ENCODE measurements at regions not wholly inside any gene's neighbourhood (a gene's known extent, or its start where the extent isn't known, plus 50 kb on each side); places are given as distances from the start of the nearest gene placed in this dataset.

GRCh38 chr6:40131675-40132074 lies 197.4 kb upstream of the MOCS1 start:
- TF ChIP-seq CTCF (IDR thresholded peaks at IDR 0.05) = no peak
- ATAC-seq (ENCODE audit: low FRiP score) (no peak), DNase-seq (ENCODE audit: low spot score) (no peak)

GRCh38 chr6:40128127-40128526 lies 193.9 kb upstream of the MOCS1 start:
- ATAC-seq (ENCODE audit: low FRiP score) = no peak
- DNase-seq (ENCODE audit: low spot score) = no peak
- no peak for TF ChIP-seq CTCF (IDR thresholded peaks at IDR 0.05)

GRCh38 chr6:40125680-40126394 lies 191.6 kb upstream of the MOCS1 start:
- no peak for TF ChIP-seq CTCF (IDR thresholded peaks at IDR 0.05)
- DNase-seq (ENCODE audit: low spot score) = no peak
- ATAC-seq (ENCODE audit: low FRiP score) = no peak

- ATAC-seq (ENCODE audit: low FRiP score) (no peak), DNase-seq (ENCODE audit: low spot score) (no peak)
- no peak for TF ChIP-seq CTCF (IDR thresholded peaks at IDR 0.05)
These were observed 190.7 kb upstream of the MOCS1 start for GRCh38 chr6:40124924-40125323.

- DNase-seq (ENCODE audit: low spot score) = no peak
- TF ChIP-seq CTCF (IDR thresholded peaks at IDR 0.05) = no peak
- no peak for ATAC-seq (ENCODE audit: low FRiP score)
These were observed 182.6 kb upstream of the MOCS1 start for GRCh38 chr6:40116832-40117231.

GRCh38 chr6:40112350-40112749 lies 178.1 kb upstream of the MOCS1 start:
- no peak for ATAC-seq (ENCODE audit: low FRiP score)
- TF ChIP-seq CTCF (IDR thresholded peaks at IDR 0.05) = no peak
- no peak for DNase-seq (ENCODE audit: low spot score)

- ATAC-seq (ENCODE audit: low FRiP score) = no peak
- TF ChIP-seq CTCF (IDR thresholded peaks at IDR 0.05) = no peak
These were observed 174.5 kb upstream of the MOCS1 start for GRCh38 chr6:40108736-40109135.

More at GRCh38 chr6:40108736-40109135, 174.5 kb upstream of the MOCS1 start:
- no peak for DNase-seq (ENCODE audit: low spot score)
